SW480 (cell line): ENCODE measurements at regions not wholly inside any gene's neighbourhood (a gene's known extent, or its start where the extent isn't known, plus 50 kb on each side); places are given as distances from the start of the nearest gene placed in this dataset.
A peak's percentile ranks its signal among the peaks of the same experiment; 100 is the strongest.
"Not testable (repeated sequence)": the region's sequence is repeated elsewhere in the genome, so short reads cannot be mapped to it uniquely, and the experiment has no call there.

ENCODE experiments used
- DNase-seq: peaks from one replicate; pipeline ENCODE4 v3.0.0-alpha.2; 2016; ENCODE audit warnings: low spot score

DNA sequence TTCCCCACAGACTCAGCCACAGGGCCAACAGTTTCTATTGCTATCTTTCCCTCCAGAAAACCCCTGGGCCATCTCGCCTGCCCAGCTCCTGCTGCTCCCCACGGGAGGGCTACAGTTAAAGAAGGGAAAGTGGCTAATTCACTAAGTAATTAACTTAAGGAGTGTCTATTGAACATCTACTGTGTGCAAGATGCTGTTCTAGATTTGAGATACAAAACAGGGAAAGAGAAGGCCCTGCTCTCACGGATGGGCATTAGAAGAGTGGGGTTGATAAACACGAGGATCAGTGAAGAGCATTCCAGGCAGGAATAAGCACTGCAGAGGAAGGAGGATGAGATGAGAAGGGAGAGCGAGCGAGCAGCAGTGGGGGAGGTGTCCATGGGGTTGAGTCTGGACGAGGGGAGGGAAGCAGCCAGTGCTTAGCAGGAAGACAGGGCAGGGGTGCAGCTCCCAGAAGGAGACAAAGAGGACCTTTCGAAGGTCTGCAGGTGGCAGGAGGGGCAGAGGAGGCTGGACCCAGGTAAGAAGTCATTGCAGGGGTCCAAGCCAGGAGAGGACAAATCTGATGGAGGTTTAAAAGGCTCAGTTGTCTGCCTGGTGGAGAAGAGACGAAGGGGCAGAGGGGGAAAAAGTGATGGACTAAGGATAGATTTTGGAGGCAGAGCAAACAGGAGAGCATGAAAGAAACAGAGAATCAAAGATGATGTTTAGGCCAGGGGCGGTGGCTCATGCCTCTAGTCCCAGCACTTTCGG is 64.7 kb downstream of the KLF15 start:
- DNase-seq: no peak

DNA sequence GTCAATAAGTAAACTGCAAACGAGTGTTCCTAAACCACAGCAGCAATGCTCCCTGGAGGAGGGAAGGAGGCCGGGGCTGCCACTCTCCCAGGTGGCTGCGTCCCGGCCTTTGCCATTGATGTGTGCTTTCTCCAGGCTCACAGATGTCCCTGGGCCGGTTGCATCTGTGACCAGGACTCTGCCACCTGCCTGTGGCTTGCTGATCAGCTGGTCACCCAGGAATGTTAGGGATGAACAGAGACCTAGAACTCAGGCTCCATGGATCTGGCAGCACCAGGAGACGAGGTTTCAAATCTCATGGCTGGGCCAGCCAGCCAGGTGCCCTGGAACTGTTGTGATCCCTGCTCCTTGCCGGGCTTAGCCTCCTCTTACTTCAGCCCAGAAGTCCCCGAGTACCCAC is 65.7 kb downstream of the KLF15 start:
- DNase-seq: peak; percentile 56

DNA sequence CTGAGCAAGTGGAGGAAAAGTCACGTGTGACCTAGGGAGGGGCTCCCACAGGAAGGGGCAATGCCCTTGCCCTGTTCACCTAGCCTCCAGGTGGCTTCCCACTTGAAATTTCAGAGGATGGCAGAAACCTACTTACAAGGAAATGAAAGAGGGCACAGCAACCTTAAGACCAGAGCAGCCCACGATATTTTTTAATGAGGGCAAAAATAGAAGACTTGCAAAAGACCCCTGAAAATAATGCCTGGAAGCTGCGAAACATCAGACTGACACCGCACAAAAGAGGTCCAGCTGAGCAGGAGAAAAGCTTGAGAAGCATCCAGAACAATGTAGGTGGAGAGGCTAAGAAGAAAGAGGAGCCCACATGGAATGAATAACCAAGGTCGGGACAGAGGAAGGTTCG is 66.1 kb downstream of the KLF15 start:
- no peak for DNase-seq

DNA sequence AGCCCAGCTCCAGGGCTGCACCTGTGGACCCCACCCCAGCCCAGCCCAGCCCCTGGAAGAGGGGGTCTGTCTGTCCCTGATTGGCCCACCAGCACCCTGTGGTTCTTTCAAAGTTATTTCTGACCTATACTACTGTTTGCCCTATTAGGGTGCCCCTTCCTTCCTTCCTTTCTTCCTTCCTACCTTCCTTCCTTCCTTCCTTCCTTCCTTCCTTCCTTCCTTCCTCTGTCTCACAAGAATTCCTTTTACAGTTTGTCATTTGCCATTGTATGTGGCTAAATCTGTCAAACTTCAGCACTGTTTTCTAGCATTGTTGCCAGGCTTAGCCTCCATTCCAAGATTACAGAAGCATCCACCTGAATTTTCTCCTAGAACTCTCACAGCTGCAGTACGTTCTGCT is 66.9 kb downstream of the KLF15 start:
- no peak for DNase-seq

DNA sequence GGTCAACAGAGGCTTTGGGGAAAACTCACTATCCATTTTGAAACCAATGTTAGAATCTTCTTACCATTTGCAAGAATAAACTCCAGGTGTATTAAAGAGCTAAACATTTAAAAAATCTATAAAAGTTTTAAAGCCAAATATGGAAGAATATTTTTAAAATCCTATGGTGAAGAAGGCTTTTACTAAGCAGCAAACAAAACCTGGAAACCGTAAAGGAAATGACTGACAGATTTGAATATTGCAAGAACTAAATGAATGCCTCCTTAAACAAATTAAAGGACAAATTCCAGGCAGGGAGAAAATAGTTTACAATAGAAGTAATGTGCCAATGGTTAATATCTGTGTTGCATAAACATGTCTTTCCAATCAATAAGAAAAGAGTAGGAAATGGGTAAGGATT is 68.1 kb downstream of the KLF15 start:
- DNase-seq: no peak

DNA sequence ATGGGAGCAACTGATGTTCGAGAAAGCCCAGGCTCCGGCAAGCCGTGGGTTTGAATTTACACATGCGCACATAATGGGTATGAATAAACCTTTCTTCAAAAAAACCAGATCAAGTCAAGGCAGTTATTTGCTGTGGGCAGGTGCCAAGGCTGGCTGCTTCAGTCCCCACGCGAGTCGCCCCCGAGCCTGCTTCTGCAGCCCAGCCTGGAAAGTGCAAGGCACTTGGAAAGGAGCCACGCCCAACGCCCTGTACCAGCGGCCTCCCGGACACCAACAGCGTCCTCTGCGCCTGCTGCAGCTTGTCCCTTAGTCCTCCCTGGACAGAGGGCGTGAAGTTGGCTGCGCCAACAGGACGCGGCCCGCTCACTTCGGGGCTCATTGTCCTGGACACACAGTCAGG is 68.9 kb downstream of the KLF15 start:
- no peak for DNase-seq

DNA sequence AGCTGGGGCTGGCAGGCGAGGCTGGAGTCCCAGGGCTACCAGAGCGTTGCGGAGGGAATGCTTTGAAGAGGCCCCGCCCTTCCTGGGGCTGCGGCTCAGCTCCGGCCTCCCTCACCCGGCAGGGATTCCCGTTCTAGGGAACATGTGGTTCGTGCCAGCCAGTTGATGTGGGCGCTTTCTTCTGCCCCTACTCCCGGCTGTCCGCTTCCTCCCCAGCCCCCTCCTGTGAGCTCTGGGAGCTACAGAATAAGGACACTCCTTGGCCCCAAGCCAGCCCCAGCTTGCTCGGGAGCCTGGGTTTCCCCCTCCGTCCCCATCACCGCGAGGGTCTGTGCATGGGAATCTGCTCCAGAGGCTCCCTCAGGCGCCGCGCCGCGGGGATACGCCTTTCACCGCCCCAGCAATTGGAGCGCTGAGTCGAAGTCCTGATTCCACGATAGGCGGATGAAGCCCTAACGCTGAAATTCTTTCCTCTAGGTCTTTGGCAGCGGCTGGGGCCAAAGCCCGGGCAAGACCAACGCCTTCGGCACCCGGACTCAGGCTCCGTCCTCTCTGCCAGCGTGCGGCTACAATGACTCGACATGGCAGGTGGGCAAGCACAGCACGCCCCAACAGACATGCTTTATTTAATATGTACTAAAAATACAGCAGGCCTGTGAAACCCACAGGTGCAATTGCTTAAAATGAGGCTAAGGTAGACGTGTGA is 69.5 kb downstream of the KLF15 start:
- peak; percentile 96 for DNase-seq

DNA sequence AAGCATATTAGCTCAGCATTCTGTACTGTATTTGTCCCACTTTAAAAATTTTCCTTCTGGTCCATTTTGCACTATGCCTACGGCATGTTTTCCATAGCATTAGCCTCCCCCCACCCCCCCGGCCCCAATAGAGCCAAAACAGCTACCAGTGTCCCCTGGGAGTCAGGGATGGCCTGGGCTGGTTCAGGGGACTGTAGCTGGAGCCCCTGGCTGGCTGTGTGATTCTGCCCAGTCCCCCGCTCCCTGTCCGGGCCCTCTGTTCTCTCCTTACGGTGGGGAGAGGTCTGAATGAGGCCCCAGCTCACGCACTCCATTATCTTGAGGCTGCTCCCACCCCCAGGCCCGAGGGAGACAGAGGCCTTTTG is 70.1 kb downstream of the KLF15 start:
- no peak for DNase-seq

DNA sequence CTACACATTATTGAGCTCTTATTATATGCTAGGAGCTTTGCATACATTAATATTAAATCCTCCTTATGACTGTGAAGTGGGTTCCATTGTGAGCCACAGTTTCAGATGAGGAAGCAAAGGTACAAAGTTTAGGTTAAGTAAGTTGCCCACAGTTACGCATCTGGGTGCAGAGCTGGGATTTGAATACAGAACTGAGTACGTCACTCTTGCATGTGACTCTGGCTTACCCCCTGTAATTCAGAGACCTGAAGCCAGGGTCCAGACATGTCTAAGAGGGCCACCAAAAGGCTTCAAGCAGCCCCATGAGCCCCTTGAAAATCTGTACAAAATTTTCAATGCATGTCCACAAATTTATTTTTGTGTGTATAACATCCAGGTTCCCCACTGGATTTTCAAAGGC is 71.8 kb downstream of the KLF15 start:
- no peak for DNase-seq

DNA sequence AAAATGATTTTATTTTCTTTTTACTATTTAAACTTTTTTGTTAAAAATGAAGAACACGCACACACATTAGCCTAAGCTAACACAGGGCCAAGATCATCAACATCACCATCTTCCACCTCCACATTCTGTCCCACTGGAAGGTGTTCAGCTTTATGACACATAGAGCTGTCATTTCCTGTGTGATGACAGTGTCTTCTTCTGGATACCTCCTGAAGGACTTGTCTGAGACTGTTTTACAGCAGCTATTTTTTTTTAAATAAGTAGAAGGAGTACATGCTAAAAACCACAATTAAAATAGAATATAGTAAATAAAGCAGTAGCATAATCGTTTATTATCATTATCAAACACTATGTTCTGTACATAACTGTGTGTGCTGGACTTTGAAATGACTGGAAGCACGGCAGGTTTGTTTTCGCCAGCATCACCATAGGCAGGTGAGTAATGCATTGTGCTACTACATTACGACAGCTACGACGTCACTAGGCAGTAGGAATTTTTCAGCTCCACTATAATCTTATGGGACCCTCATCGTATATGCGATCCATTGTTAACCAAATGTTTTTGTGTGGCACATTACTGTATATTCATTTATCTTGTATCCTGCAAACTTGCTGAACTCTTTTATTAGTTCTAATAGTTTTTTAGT is 72.8 kb downstream of the KLF15 start:
- peak; percentile 76 for DNase-seq

DNA sequence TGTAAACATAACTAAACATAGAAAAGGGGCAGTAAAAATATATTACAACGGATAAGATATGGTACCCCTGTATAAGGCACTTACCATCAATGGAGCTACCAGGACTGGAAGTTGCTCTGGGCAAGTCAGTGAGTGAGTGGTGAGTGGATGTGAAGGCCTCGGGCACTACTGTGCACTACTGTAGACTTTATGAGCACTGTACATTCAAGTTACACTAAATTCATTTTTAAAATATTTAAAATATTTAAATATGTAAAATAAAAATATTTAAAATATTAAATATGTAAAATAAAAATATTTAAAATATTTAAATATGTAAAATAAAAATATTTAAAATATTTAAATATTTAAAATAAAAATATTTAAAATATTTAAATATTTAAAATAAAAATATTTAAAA is 73.6 kb downstream of the KLF15 start:
- not testable (repeated sequence) for DNase-seq

DNA sequence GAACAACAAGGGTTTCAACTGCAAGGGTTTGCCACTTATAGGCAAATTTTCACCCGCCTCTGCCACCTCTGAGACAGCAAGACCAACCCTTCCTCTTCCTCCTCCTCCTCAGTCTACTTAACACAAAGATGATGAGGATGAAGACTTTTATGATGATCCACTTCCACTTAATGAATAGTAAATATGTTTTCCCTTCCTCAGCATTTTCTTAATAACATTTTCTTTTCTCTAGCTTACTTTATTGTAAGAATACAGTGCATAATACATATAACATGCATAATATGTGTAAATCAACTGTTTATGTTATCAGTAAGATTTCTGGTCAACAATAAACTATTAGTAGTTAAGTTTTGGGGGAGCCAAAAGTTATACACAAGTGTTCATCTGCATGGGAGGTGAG is 77.4 kb downstream of the KLF15 start:
- no peak for DNase-seq

DNA sequence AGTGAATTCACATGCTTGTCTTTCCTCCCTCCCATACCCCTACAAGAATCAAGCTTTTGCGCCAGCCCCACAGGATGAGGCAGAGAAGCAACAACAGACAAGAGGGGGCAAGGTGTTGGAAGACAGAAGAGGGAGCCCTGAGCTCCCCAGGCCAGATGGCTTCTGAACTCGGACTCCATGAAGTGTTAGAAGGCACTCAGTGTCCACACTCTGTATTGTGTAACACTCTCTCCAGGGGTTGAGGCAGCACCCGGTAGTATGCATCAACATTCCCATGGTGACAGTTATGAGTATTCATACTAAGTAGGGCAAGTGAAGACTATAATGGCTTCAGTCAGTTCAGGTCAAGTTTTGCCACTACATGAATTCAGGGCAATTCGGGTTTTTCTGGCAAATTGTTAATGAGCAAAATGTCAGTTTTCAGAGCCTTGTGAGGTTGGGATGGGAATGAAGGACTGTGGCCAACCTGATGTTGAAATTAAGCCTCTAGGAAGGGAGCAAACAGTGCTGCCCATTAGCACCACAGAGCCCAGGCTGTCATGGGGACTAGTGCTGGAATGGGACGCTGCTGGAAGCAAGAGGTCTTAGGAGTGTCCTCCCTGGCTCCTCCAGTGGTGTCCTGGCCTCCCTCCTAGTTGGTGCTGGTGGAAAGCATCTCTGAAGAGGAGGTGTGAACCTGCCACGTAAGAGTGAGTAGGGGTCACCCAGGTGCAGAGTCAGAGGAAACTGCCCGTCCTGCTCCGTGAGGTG is 79.4 kb downstream of the KLF15 start:
- DNase-seq: no peak

DNA sequence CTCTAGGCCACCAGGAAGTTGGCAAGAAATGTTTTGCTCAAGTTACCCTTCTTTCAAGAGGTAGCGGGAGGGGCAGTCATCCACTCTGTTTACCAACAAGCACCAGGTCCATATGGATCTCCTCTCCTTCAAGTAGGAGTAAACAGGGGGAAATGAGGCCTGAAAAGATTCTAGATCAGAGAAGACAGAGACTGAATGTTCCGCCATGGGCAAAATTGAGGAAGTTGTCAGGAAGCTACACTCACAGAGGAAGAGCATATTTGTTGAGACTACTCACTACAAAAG is 81.6 kb downstream of the KLF15 start:
- DNase-seq: no peak

DNA sequence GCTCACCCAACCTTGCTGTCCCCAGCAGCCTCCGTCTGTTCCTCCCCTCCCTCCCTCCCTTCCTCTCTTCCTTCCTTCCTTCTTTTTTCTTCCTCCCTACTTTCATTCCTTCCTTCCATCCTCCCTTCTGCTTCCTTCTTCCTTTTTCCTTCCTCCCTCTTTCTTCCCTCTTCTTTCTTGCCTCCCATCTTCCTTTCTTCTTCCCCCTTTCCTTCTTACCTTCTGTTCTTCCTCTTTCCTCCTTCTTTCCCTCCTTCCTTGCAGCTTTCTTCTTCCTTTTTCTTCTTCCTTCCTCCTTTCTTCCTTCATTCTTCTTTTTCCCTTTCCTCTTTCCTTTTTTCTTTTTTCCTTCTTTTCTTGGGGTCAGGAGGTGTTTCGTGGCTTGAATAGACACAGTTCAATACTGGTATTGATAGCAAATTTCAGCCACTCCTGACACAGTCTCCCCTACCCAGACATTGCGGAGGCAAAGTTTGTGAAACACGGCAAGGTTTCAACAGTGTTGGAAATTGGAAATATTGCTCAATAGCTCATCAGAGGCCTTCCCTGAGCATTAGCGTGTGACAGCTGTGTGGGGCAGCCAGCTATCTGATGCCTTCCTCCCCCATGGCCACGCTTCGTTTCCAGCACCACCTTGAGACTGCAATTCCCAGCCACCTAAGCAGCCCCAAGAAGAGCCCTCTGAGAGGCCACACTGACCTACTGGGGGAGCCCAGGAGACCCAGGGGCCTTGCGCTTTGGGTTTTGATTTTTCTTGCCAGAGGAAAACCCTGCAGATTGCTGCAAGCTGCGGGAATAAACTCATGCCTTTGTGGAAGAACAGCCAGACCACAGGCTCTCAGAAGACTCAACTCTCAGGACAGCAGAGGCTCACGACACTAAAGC is 82.2 kb downstream of the KLF15 start:
- DNase-seq: no peak

DNA sequence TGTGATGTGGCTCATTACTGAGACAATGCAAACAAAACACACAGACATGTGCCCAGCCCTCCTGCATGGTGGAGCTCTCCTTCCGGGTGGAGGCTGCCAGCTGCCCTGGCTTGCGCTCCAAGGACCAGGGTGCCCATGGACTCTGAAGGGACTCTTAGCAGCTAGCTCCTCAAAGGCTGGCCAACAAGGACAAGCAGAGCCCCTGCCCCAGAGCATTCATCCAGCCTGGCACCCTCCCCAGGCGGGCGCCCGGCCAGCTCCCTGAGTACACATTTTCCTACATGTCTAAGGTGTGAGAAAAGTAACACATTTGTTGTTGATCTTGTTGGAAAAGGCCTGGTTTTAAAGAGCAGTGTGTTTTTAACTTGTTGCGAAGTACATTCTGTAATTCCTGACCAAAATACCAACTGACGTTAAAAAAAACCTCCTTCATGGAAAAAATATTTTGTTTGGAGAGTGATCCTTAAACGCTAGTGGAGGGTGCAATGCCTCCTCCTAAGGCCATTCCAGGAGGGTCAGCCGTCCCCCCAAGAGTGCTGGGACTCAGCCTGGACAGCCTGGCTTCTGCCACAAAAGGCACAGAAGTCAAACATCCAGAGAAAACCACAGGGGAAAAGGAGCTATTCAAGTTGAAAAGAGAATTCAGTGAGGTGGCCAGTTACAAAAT is 86.9 kb downstream of the KLF15 start:
- no peak for DNase-seq

DNA sequence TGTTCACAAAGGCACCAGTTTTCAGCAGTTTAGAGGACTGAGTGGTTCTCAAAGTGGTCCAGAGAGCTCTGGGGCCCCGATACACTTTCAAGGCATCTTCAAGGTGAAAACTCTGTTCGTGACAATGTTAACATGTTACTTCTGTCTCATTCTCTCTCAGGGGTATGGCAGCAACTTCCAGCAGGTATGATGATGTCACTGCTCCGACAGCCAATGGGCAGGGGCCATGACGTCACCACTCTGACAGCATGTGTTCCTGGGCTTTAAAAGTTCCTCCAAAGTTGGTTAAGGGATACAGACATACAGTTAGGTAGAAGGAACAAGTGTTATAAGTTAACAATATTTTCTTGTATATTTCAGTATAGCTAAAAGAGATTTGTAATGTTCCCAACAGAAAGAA is 87.9 kb downstream of the KLF15 start:
- DNase-seq: peak; percentile 27

DNA sequence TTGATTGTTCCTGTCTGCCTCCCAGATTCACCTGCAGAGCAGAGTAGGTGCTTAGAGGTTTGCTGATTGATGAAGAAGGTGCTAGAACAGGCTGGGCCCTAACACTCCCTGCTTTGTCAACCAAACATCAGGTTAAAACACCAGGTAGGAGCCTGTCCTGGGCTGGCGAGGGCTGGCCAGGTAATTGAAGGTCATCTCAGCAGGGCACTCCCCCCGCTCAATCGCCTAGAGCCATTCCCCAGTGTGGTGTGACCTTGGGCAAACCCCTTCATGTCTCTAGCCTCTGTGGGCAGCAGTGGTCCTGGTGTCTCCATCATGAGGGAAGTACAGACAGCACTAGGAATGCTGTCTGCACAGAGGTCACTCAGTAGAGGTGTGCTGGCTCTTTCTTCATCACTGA is 88.3 kb downstream of the KLF15 start:
- DNase-seq: no peak

DNA sequence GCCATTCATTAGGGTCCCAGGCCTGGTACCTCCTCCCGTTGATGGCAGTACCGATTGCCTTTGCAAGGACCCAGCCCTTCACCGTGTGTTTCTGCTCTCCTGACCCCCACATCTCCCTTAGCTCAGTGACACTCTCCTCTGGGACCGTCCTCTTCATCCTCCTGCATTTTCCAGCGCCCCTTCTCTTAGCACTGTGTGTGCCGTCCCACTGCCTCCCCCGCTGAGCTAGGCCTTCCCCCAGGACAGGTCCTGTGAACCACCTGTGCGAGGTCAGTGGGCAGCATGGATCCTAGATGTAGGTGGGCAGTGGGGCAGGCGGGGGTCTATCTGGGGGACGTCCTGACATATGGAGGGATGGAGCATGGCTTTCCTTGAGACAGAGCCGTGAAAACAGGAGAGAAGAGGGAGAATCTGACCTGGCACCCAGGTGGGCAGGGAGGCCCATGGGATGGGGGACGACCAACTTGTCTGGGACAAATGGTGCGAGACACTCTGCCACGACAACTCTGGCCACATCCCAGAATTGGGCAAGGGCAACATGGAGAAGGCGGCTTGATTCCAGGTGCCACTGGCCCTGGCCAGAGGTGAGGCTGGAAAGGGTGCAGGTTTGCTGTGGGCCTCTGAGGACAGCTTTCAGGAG is 87.7 kb upstream of the ALDH1L1 start:
- DNase-seq: no peak

DNA sequence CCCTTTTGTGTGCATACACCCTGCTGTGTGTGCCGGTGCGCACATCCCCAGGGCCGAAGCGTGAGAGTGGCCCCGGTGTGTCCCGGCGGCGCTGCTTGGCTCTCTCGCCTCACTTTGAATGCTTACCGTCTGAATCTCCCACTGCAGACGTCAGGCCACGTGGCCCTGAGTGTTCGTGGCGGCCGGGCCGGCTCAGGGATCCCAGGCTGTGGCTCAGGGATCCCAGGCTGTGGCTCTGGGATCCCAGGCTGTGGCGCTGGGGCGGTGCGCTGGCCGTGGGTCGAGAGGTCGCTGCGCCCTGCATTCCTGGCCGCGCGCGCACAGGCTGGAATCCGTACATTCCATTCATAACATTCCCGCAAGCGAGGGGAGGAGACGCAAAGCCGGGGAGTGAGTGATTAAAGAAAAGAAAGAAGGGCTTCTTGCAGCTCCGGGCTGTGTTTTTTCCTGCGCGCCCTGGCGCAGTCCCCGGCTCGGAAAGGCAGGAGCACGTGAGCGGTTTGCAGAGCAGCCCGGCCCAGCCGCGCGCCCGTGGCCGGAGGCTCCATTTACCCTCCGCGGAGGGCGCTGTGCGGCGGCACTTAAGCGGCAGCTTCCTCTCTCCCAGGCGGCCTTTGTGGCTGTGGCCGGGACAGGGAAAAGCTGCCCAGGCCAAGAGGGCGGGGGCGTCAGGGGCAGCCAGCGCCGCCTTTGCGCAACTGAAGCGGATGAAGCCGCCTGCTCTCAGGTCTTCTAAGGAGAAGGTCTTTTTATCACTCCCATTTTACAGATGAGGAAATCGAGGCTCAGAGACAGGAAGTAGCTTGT is 87.0 kb upstream of the ALDH1L1 start:
- DNase-seq: peak; percentile 88
